Hematopoietic multipotent progenitor cell treated with erythropoietin and hydrocortisone succinate and interleukin-3 and kit ligand, for 15 days (in vitro differentiated cells): ENCODE measurements at regions not wholly inside any gene's neighbourhood (a gene's known extent, or its start where the extent isn't known, plus 50 kb on each side); places are given as distances from the start of the nearest gene placed in this dataset.
"Not testable (repeated sequence)": the region's sequence is repeated elsewhere in the genome, so short reads cannot be mapped to it uniquely, and the experiment has no call there.

Experiments
- DNase-seq: peaks from one replicate; pipeline ENCODE4 v3.0.0-alpha.2; 2015; ENCODE audit warnings: low spot score

GRCh38 chr14:25868521-25869314, 729.1 kb downstream of the NOVA1 start:
- DNase-seq: no peak

- no peak for DNase-seq
These were observed 736.4 kb downstream of the NOVA1 start for GRCh38 chr14:25861406-25861805.

- DNase-seq: no peak
These were observed 749.2 kb downstream of the NOVA1 start for GRCh38 chr14:25848601-25849000.

- DNase-seq: no peak
These were observed 751.6 kb downstream of the NOVA1 start for GRCh38 chr14:25846246-25846645.

- no peak for DNase-seq
These were observed 754.1 kb downstream of the NOVA1 start for GRCh38 chr14:25843481-25844470.

GRCh38 chr14:25841226-25841625, 756.6 kb downstream of the NOVA1 start:
- DNase-seq: no peak

- no peak for DNase-seq
These were observed 760.3 kb downstream of the NOVA1 start for GRCh38 chr14:25837551-25837965.

- DNase-seq: no peak
These were observed 761.2 kb downstream of the NOVA1 start for GRCh38 chr14:25836636-25837035.

- no peak for DNase-seq
These were observed 764.3 kb downstream of the NOVA1 start for GRCh38 chr14:25833341-25834126.

- DNase-seq: no peak
These were observed 765.2 kb downstream of the NOVA1 start for GRCh38 chr14:25832585-25832984.

GRCh38 chr14:25828562-25828961, 769.3 kb downstream of the NOVA1 start:
- no peak for DNase-seq

GRCh38 chr14:25826105-25826504, 771.7 kb downstream of the NOVA1 start:
- no peak for DNase-seq

- DNase-seq: no peak
These were observed 770.4 kb upstream of the STXBP6 start for GRCh38 chr14:25820368-25820767.

GRCh38 chr14:25814622-25815021, 764.7 kb upstream of the STXBP6 start:
- DNase-seq: not testable (repeated sequence)

- DNase-seq: no peak
These were observed 753.6 kb upstream of the STXBP6 start for GRCh38 chr14:25803386-25804018.

- no peak for DNase-seq
These were observed 750.9 kb upstream of the STXBP6 start for GRCh38 chr14:25800841-25801240.

GRCh38 chr14:25788252-25788651, 738.3 kb upstream of the STXBP6 start:
- no peak for DNase-seq

GRCh38 chr14:25765909-25766308, 716.0 kb upstream of the STXBP6 start:
- no peak for DNase-seq

GRCh38 chr14:25759920-25760655, 710.1 kb upstream of the STXBP6 start:
- no peak for DNase-seq

GRCh38 chr14:25759256-25759655, 709.3 kb upstream of the STXBP6 start:
- DNase-seq: no peak

- DNase-seq: no peak
These were observed 707.4 kb upstream of the STXBP6 start for GRCh38 chr14:25757364-25757763.
